Activated CD4-positive, alpha-beta memory T cell treated with anti-CD3 and anti-CD28 coated beads for 36 hours (primary cell): ENCODE measurements at regions not wholly inside any gene's neighbourhood (a gene's known extent, or its start where the extent isn't known, plus 50 kb on each side); places are given as distances from the start of the nearest gene placed in this dataset.

Experiments used
- CTCF ChIA-PET: fragments of 350-600 bp; sonication (Branson Sonifier 250); formaldehyde crosslinking; loops from one replicate; lab custom pipeline; 2021; ENCODE audit warnings: antibody characterized with exemption, inconsistent platforms; lab: Charles Lee
- POLR2A ChIA-PET: fragments of 350-600 bp; sonication (Branson Sonifier 250); formaldehyde crosslinking; loops from one replicate; lab custom pipeline; 2021; ENCODE audit warnings: antibody characterized with exemption; lab: Charles Lee
- DNase-seq: peaks from one replicate; pipeline ENCODE4 v3.0.0-alpha.2; 2020
- H3K27ac Mint-ChIP-seq: one replicate; pipeline ENCODE4 v1.8.0; 2021; ENCODE audit warnings: mixed read lengths
- H3K27me3 Mint-ChIP-seq: one replicate; pipeline ENCODE4 v1.8.0; 2021; ENCODE audit warnings: mixed read lengths
- H3K36me3 Mint-ChIP-seq: one replicate; pipeline ENCODE4 v1.8.0; 2021; ENCODE audit warnings: mixed read lengths
- H3K4me1 Mint-ChIP-seq: one replicate; pipeline ENCODE4 v1.8.0; 2021; ENCODE audit warnings: low read depth, mixed read lengths
- H3K4me3 Mint-ChIP-seq: one replicate; pipeline ENCODE4 v1.8.0; 2021; ENCODE audit warnings: mild to moderate bottlenecking, mixed read lengths
- H3K9me3 Mint-ChIP-seq: one replicate; pipeline ENCODE4 v1.8.0; 2021; ENCODE audit warnings: mixed read lengths
- intact Hi-C: fragments of 100-400 bp; cut with micrococcal nuclease; formaldehyde crosslinking; loops from one replicate; pipeline ENCODE4 v1.15.1; 2023

- CTCF ChIA-PET: no interaction called here
Observed at GRCh38 chr12:91347481-91348214, 165.0 kb upstream of the DCN start.

GRCh38 chr12:91346827-91347226 lies 164.2 kb upstream of the DCN start:
- Mint-ChIP-seq H3K27me3 (no peaks in the 10 kb centered on the region), H3K27ac (no peak overlapping the region), H3K4me3 (no peak overlapping the region), H3K36me3 (no peaks in the 10 kb centered on the region), H3K4me1 (no peaks in the 10 kb centered on the region), H3K9me3 (no peaks in the 10 kb centered on the region)
- CTCF ChIA-PET: no interaction called here
- POLR2A ChIA-PET: no interaction called here
- no peak for DNase-seq
- intact Hi-C loops: no loop called here

More at GRCh38 chr12:91347481-91348214, 165.0 kb upstream of the DCN start:
- Mint-ChIP-seq H3K9me3 (no peaks in the 10 kb centered on the region), H3K36me3 (no peaks in the 10 kb centered on the region), H3K4me1 (no peaks in the 10 kb centered on the region), H3K27ac (no peak overlapping the region), H3K27me3 (no peaks in the 10 kb centered on the region), H3K4me3 (no peak overlapping the region)
- POLR2A ChIA-PET: no interaction called here
- DNase-seq: no peak
- intact Hi-C loops: no loop called here

- Mint-ChIP-seq H3K27me3 (peaks cover 2% of the 10 kb centered on the region), H3K9me3 (no peaks in the 10 kb centered on the region), H3K36me3 (no peaks in the 10 kb centered on the region), H3K4me1 (no peaks in the 10 kb centered on the region), H3K27ac (no peak overlapping the region), H3K4me3 (no peak overlapping the region)
- intact Hi-C loops: no loop called here
- ChIA-PET CTCF (interaction anchor here (0.6 kb wide), 1 partner anchor 1254 kb away, joined by 3 read pairs; no protein-coding TSS in a partner anchor), POLR2A (no interaction called here)
- DNase-seq: no peak
Observed at GRCh38 chr12:91344408-91344807, 161.8 kb upstream of the DCN start.

GRCh38 chr12:91343010-91343409 lies 160.4 kb upstream of the DCN start:
- intact Hi-C loops: no loop called here
- H3K36me3 Mint-ChIP-seq: no peaks in the 10 kb centered on the region
- no peak for DNase-seq
- no peaks in the 10 kb centered on the region for H3K9me3 Mint-ChIP-seq
- no peak overlapping the region for H3K4me3 Mint-ChIP-seq
- H3K27me3 Mint-ChIP-seq: peaks cover 2% of the 10 kb centered on the region
- no peak overlapping the region for H3K27ac Mint-ChIP-seq
- ChIA-PET CTCF (no interaction called here), POLR2A (no interaction called here)
- H3K4me1 Mint-ChIP-seq: no peaks in the 10 kb centered on the region

GRCh38 chr12:91339106-91339505 lies 156.5 kb upstream of the DCN start:
- DNase-seq: no peak
- Mint-ChIP-seq H3K4me1 (no peaks in the 10 kb centered on the region), H3K4me3 (no peak overlapping the region), H3K9me3 (no peaks in the 10 kb centered on the region), H3K27ac (no peak overlapping the region), H3K36me3 (no peaks in the 10 kb centered on the region), H3K27me3 (peaks cover 7% of the 10 kb centered on the region)
- ChIA-PET CTCF (no interaction called here), POLR2A (no interaction called here)
- intact Hi-C loops: no loop called here

- ChIA-PET CTCF (interaction anchor here (1.5 kb wide), 1 partner anchor 10 kb away, joined by 6 read pairs; no protein-coding TSS in a partner anchor), POLR2A (no interaction called here)
- Mint-ChIP-seq H3K9me3 (no peaks in the 10 kb centered on the region), H3K4me1 (no peaks in the 10 kb centered on the region), H3K27me3 (peaks cover 10% of the 10 kb centered on the region), H3K36me3 (no peaks in the 10 kb centered on the region), H3K4me3 (no peak overlapping the region), H3K27ac (no peak overlapping the region)
- DNase-seq: no peak
- intact Hi-C loops: no loop called here
Observed at GRCh38 chr12:91335699-91336098, 153.1 kb upstream of the DCN start.

- H3K36me3 Mint-ChIP-seq: no peaks in the 10 kb centered on the region
- intact Hi-C loops: no loop called here
Observed at GRCh38 chr12:91333966-91334365, 151.3 kb upstream of the DCN start.

GRCh38 chr12:91332302-91332701 lies 149.7 kb upstream of the DCN start:
- no peak overlapping the region for H3K4me3 Mint-ChIP-seq
- CTCF ChIA-PET: no interaction called here

More at GRCh38 chr12:91333966-91334365, 151.3 kb upstream of the DCN start:
- H3K9me3 Mint-ChIP-seq: no peaks in the 10 kb centered on the region
- DNase-seq: no peak
- ChIA-PET CTCF (no interaction called here), POLR2A (interaction anchor here (0.6 kb wide), 1 partner anchor 1087 kb away, joined by 3 read pairs; no protein-coding TSS in a partner anchor)
- H3K4me3 Mint-ChIP-seq: no peak overlapping the region
- H3K27me3 Mint-ChIP-seq: peaks cover 10% of the 10 kb centered on the region
- H3K4me1 Mint-ChIP-seq: no peaks in the 10 kb centered on the region
- no peak overlapping the region for H3K27ac Mint-ChIP-seq

GRCh38 chr12:91331371-91331770 lies 148.8 kb upstream of the DCN start:
- Mint-ChIP-seq H3K4me1 (no peaks in the 10 kb centered on the region), H3K4me3 (no peak overlapping the region), H3K27ac (no peak overlapping the region), H3K36me3 (no peaks in the 10 kb centered on the region), H3K9me3 (no peaks in the 10 kb centered on the region), H3K27me3 (peaks cover 7% of the 10 kb centered on the region)
- POLR2A ChIA-PET: no interaction called here
- CTCF ChIA-PET: no interaction called here
- DNase-seq: no peak
- intact Hi-C loops: no loop called here

More at GRCh38 chr12:91332302-91332701, 149.7 kb upstream of the DCN start:
- no peaks in the 10 kb centered on the region for H3K9me3 Mint-ChIP-seq
- peaks cover 7% of the 10 kb centered on the region for H3K27me3 Mint-ChIP-seq
- no peak overlapping the region for H3K27ac Mint-ChIP-seq
- H3K36me3 Mint-ChIP-seq: no peaks in the 10 kb centered on the region
- no peak for DNase-seq
- POLR2A ChIA-PET: no interaction called here
- no peaks in the 10 kb centered on the region for H3K4me1 Mint-ChIP-seq
- intact Hi-C loops: no loop called here

GRCh38 chr12:91328451-91328850 lies 145.8 kb upstream of the DCN start:
- no peak for DNase-seq
- intact Hi-C loops: loop anchor here (10.0 kb wide), 1 partner anchor 154 kb away; no protein-coding TSS in a partner anchor
- Mint-ChIP-seq H3K4me1 (no peaks in the 10 kb centered on the region), H3K27ac (no peak overlapping the region), H3K9me3 (no peaks in the 10 kb centered on the region), H3K36me3 (no peaks in the 10 kb centered on the region), H3K27me3 (peaks cover 5% of the 10 kb centered on the region), H3K4me3 (no peak overlapping the region)
- ChIA-PET CTCF (interaction anchor here (1.1 to 3.2 kb wide), 2 partner anchors 11 to 385 kb away, joined by 3 to 11 read pairs; no protein-coding TSS in a partner anchor), POLR2A (no interaction called here)

- ChIA-PET CTCF (interaction anchor here (3.2 kb wide), 1 partner anchor 11 kb away, joined by 11 read pairs; no protein-coding TSS in a partner anchor), POLR2A (no interaction called here)
- no peak overlapping the region for H3K4me3 Mint-ChIP-seq
- no peaks in the 10 kb centered on the region for H3K9me3 Mint-ChIP-seq
- DNase-seq: no peak
- intact Hi-C loops: loop anchor here (10.0 kb wide), 1 partner anchor 153 kb away; no protein-coding TSS in a partner anchor
- H3K27me3 Mint-ChIP-seq: peaks cover 5% of the 10 kb centered on the region
- H3K4me1 Mint-ChIP-seq: no peaks in the 10 kb centered on the region
- no peak overlapping the region for H3K27ac Mint-ChIP-seq
- no peaks in the 10 kb centered on the region for H3K36me3 Mint-ChIP-seq
Observed at GRCh38 chr12:91327889-91328288, 145.3 kb upstream of the DCN start.

GRCh38 chr12:91327131-91327530 lies 144.5 kb upstream of the DCN start:
- Mint-ChIP-seq H3K4me1 (no peaks in the 10 kb centered on the region), H3K4me3 (no peak overlapping the region), H3K27ac (no peak overlapping the region), H3K36me3 (no peaks in the 10 kb centered on the region), H3K27me3 (peaks cover 5% of the 10 kb centered on the region), H3K9me3 (no peaks in the 10 kb centered on the region)
- DNase-seq: no peak
- intact Hi-C loops: loop anchor here (10.0 kb wide), 1 partner anchor 152 kb away; no protein-coding TSS in a partner anchor
- POLR2A ChIA-PET: no interaction called here
- CTCF ChIA-PET: interaction anchor here (0.7 to 3.2 kb wide), 7 partner anchors 8 to 387 kb away, joined by 3 to 11 read pairs (median 5); no protein-coding TSS in a partner anchor
